Lower leg skin (tissue), 4 donors: ENCODE measurements at regions not wholly inside any gene's neighbourhood (a gene's known extent, or its start where the extent isn't known, plus 50 kb on each side); places are given as distances from the start of the nearest gene placed in this dataset.

Experiments used
- DNase-seq, 2 donors: peaks; one replicate each; pipeline ENCODE4 v3.0.0-alpha.2; 2019; ENCODE audit warnings: low spot score in 2 of 2
- H3K4me3 ChIP-seq: fragments of 200-600 bp; sonication (generic); 2 replicates; pipeline ENCODE4 v1.5.1; 2017; ENCODE audit warnings: mild to moderate bottlenecking, low read depth; ENCODE audit not compliant: poor library complexity, severe bottlenecking
- POLR2A ChIP-seq, 2 donors: fragments of 450-650 bp; IDR thresholded peaks; one replicate each; pipeline ENCODE4 v1.6.1; 2016 to 2017; ENCODE audit warnings: antibody characterized with exemption in 2 of 2, mild to moderate bottlenecking in 1 of 2, moderate library complexity in 1 of 2
- WGBS, 2 donors: methylation state at CpG; one replicate each; pipeline ENCODE4 v1.1.5; 2018; 5-methylcytosine and 5-hydroxymethylcytosine counted together
- intact Hi-C: fragments of 100-400 bp; cut with DNase I; formaldehyde crosslinking; loops from one replicate; pipeline ENCODE4 v1.15.0; 2023; ENCODE audit warnings: low total_unique reads
- TF ChIP-seq, protein P1 (sequence below), 3 donors: fragments of 450-650 bp; IDR thresholded peaks; one replicate each; pipeline ENCODE4 v1.5.1; 2016; ENCODE audit warnings: antibody characterized with exemption in 3 of 3, mild to moderate bottlenecking in 3 of 3, moderate library complexity in 2 of 3

DNA sequence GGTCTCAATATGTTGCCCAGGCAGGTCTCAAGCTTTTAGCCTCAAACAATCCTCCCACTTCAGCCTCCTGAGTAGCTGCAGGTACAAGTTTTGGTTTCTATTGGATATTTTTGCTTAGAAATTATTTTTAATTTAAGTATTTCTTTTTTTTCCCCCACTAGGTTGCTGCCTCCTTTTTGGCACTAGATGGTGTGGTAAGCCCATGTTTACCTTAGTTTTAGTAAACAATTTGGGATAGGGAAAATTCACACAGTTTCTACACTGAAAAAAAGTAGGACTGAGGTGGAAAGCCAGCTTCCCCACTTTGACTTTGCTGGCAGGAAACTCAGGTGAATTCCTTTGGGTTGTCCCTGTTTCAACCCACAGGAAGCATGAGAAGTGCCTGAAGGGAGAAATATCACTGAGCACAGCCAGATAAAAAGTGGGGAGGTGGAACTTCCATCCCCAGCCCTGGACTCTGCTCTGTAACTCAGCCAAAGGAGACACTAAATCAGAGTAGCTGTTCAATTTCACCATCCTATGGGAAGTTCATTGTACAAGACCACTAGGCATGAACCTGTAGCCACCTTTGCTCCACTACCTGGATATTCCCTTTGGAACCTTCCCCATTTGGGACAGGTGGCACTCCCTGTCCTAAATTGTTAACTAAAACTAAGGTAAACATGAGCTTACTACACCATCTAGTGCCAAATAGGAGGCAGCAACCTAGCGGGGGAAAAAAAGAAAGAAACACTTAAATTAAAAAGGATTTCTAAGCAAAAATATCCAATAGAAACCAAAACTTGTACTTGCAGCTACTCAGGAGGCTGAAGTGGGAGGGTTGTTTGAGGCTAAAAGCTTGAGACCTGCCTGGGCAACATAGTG, 154.4 kb upstream of the FAT3 start:
- 90 to 92% methylated on average over 1 of the region's 1 CpG for WGBS, 2 donors
- no peak overlapping the region for H3K4me3 ChIP-seq
- DNase-seq, result no peak
- TF ChIP-seq, protein P1, sequence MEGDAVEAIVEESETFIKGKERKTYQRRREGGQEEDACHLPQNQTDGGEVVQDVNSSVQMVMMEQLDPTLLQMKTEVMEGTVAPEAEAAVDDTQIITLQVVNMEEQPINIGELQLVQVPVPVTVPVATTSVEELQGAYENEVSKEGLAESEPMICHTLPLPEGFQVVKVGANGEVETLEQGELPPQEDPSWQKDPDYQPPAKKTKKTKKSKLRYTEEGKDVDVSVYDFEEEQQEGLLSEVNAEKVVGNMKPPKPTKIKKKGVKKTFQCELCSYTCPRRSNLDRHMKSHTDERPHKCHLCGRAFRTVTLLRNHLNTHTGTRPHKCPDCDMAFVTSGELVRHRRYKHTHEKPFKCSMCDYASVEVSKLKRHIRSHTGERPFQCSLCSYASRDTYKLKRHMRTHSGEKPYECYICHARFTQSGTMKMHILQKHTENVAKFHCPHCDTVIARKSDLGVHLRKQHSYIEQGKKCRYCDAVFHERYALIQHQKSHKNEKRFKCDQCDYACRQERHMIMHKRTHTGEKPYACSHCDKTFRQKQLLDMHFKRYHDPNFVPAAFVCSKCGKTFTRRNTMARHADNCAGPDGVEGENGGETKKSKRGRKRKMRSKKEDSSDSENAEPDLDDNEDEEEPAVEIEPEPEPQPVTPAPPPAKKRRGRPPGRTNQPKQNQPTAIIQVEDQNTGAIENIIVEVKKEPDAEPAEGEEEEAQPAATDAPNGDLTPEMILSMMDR (IDR thresholded peaks at IDR 0.05), result no peak
- TF ChIP-seq POLR2A (IDR thresholded peaks at IDR 0.05), result no peak
- intact Hi-C loops, result no loop called here

DNA sequence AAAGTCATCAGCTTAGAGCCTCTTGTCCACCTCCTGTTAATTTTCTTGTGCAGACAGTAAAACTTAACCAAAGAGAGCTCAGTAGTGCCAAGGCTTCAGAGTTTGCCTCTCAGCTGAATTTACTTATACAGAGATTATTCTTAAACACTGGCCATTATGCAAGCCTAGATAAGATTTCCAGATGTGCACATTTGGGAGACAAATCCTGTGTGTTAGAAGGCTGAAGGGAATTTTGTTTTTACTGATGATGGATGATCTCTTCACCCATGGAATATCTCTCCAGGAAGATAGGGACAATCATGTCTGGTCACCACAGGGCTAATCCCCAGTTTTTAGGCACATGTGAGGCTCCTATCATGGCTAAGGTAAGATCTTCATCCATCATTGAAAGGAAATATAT, 157.6 kb upstream of the FAT3 start:
- H3K4me3 ChIP-seq, result no peak overlapping the region
- DNase-seq, result no peak
- intact Hi-C loops, result no loop called here
- TF ChIP-seq, protein P1 (IDR thresholded peaks at IDR 0.05), result no peak
- TF ChIP-seq POLR2A (IDR thresholded peaks at IDR 0.05), result no peak

DNA sequence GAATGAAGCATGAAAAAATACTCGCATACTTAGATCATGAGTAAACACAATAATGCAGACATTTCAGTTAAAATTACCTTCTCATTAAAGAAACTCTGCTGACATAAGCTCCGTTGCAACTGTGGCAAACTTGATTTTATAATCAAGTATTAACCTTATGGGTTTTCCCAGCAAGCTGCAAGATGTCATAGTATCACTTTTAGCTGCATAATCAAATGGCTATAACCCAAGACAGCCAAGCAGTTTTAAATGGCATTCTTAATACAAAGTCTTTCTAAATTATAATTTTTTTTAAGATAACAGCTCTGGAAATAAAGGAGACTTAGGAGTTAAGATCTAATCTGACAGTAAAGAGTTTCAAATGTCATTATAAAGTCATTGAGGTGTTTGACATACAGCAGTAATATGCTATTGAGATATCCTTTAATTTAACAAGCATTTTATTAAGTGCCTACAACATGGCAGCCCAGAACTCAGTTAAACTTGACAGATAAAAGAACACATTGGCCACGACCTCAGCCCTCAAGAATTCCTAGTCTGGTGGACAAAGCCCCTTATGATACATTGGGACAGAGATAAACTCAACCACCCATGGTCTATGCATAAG, 163.1 kb upstream of the FAT3 start:
- intact Hi-C loops, result no loop called here
- H3K4me3 ChIP-seq, result no peak overlapping the region
- TF ChIP-seq, protein P1 (IDR thresholded peaks at IDR 0.05), result no peak
- TF ChIP-seq POLR2A (IDR thresholded peaks at IDR 0.05), result no peak
- WGBS, 2 donors, result 66 to 67% methylated on average over 3 of the region's 3 CpGs
- no peak for DNase-seq

DNA sequence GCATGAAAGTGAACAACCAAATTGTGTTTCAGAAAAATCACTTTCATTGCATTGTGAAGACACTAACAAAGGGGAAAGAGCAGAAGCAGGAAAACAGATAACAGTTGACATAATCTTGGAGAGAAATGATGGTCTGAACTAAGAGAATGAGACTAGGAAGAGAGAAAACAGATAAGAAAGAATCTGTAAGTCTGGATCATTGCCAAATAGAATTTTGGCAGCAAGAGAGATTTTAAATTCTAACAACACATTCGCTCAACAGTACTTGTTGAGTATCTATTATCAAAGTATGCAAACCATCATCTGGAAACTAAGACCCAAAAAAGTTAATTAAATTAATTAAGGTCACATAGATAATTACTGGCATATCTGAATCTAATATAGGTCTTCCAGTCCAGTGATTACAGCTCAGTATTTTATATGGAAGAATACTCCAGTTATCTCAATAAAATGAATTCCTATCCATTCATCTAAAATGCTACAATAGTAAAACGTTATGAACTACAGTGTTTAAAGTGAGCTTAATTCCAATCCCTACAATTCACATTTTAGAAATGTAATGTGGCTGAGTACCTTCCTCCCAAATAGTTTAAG, 166.7 kb upstream of the FAT3 start:
- intact Hi-C loops, result no loop called here
- WGBS, 2 donors, result 44 to 53% methylated on average over 2 of the region's 2 CpGs
- no peak overlapping the region for H3K4me3 ChIP-seq
- no peak for DNase-seq
- TF ChIP-seq POLR2A (IDR thresholded peaks at IDR 0.05), result no peak
- TF ChIP-seq, protein P1 (IDR thresholded peaks at IDR 0.05), result no peak

DNA sequence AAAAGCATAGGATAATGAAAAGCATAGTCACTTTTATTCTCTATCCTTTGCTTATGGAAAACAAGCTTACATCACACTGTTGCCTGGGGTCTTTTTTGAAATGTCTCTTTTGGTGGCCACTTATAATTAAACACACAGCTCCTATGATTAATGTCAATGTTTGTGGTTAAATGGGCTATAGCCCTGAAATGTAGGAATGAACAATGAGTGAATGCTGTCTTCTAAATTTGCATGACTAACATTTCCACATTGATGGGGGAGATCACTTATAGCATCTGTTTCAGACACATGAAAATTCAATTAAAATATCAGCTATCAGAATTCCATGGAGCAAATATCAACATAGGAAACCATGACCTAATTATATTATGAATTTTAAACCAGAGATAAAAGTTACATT, 171.4 kb upstream of the FAT3 start:
- H3K4me3 ChIP-seq, result no peak overlapping the region

More for the DNA sequence above, 171.4 kb upstream of the FAT3 start:
- TF ChIP-seq, protein P1 (IDR thresholded peaks at IDR 0.05), result no peak
- TF ChIP-seq POLR2A (IDR thresholded peaks at IDR 0.05), result no peak
- intact Hi-C loops, result no loop called here
- DNase-seq, result no peak
